Hepatocyte (in vitro differentiated cells): ENCODE measurements at regions not wholly inside any gene's neighbourhood (a gene's known extent, or its start where the extent isn't known, plus 50 kb on each side); places are given as distances from the start of the nearest gene placed in this dataset.

Experiments
- DNase-seq: peaks from one replicate; pipeline ENCODE4 v3.0.0-alpha.2; 2016; ENCODE audit warnings: low spot score
- H2AFZ ChIP-seq: fragments of 200-600 bp; sonication (generic); 2 replicates; pipeline ENCODE4 v1.6.0; 2016; ENCODE audit warnings: antibody characterized with exemption, mild to moderate bottlenecking
- H3K27ac ChIP-seq: fragments of 200-600 bp; sonication (generic); 2 replicates; pipeline ENCODE4 v1.5.1; 2016; ENCODE audit warnings: mild to moderate bottlenecking
- H3K27me3 ChIP-seq: fragments of 200-600 bp; sonication (generic); 2 replicates; pipeline ENCODE4 v1.6.1; 2016
- H3K36me3 ChIP-seq: fragments of 200-600 bp; sonication (generic); replicated peaks from 2 replicates; pipeline ENCODE4 v1.5.1; 2016; ENCODE audit warnings: low read depth; ENCODE audit not compliant: insufficient read depth
- H3K4me1 ChIP-seq: fragments of 200-600 bp; sonication (generic); 2 replicates; pipeline ENCODE4 v1.5.1; 2016; ENCODE audit warnings: mild to moderate bottlenecking, moderate library complexity; ENCODE audit not compliant: insufficient read depth
- H3K4me2 ChIP-seq: fragments of 200-600 bp; sonication (generic); 2 replicates; pipeline ENCODE4 v1.6.0; 2016
- H3K4me3 ChIP-seq: fragments of 200-600 bp; sonication (generic); 2 replicates; pipeline ENCODE4 v1.5.1; 2016; ENCODE audit warnings: mild to moderate bottlenecking
- H3K79me2 ChIP-seq: fragments of 200-600 bp; sonication (generic); 2 replicates; pipeline ENCODE4 v1.6.0; 2017; ENCODE audit warnings: mild to moderate bottlenecking
- H3K9me2 ChIP-seq: fragments of 200-600 bp; sonication (generic); replicated peaks from 2 replicates; pipeline ENCODE4 v1.6.0; 2017; ENCODE audit warnings: mild to moderate bottlenecking; ENCODE audit not compliant: insufficient read depth
- H3K9me3 ChIP-seq: fragments of 200-600 bp; sonication (generic); 2 replicates; pipeline ENCODE4 v1.5.1; 2016; ENCODE audit warnings: low read depth, mild to moderate bottlenecking
- H4K20me1 ChIP-seq: fragments of 200-600 bp; sonication (generic); 2 replicates; pipeline ENCODE4 v1.6.0; 2016; ENCODE audit warnings: mild to moderate bottlenecking; ENCODE audit not compliant: insufficient read depth, poor library complexity, severe bottlenecking
- EZH2 ChIP-seq: fragments of 200-600 bp; sonication (generic); IDR thresholded peaks from 2 replicates; pipeline ENCODE4 v1.6.1; 2016; ENCODE audit warnings: antibody characterized with exemption, mild to moderate bottlenecking, borderline replicate concordance
- EZH2phosphoT487 ChIP-seq: fragments of 200-600 bp; sonication (generic); IDR thresholded peaks from one replicate; pipeline ENCODE4 v1.6.1; 2018; ENCODE audit warnings: antibody characterized with exemption, mild to moderate bottlenecking, low read depth, moderate library complexity; ENCODE audit not compliant: unreplicated experiment, severe bottlenecking
- WGBS: methylation state at CpG from one replicate; pipeline ENCODE4 v1.1.6; 2016; ENCODE audit warnings: low lambda C conversion rate; ENCODE audit errors: missing lambda C conversion rate; 5-methylcytosine and 5-hydroxymethylcytosine counted together
- TF ChIP-seq, protein P1 (sequence below): fragments of 200-600 bp; sonication (generic); IDR thresholded peaks from 2 replicates; pipeline ENCODE4 v1.5.1; 2016; ENCODE audit warnings: antibody characterized with exemption, mild to moderate bottlenecking; ENCODE audit not compliant: poor library complexity

- Histone ChIP-seq H3K4me1 (peaks cover 11% of the 10 kb centered on the region), H3K9me2 (no peaks in the 10 kb centered on the region), H3K36me3 (no peaks in the 10 kb centered on the region), H3K4me3 (no peak overlapping the region), H4K20me1 (no peaks in the 10 kb centered on the region), H3K79me2 (no peaks in the 10 kb centered on the region), H3K27me3 (no peaks in the 10 kb centered on the region), H3K4me2 (no peak overlapping the region), H3K27ac (no peak overlapping the region), H3K9me3 (no peaks in the 10 kb centered on the region), H2AFZ (no peak overlapping the region)
- 75% methylated on average over 10 of the region's 10 CpGs for WGBS
- DNase-seq = no peak
- TF ChIP-seq, protein P1, sequence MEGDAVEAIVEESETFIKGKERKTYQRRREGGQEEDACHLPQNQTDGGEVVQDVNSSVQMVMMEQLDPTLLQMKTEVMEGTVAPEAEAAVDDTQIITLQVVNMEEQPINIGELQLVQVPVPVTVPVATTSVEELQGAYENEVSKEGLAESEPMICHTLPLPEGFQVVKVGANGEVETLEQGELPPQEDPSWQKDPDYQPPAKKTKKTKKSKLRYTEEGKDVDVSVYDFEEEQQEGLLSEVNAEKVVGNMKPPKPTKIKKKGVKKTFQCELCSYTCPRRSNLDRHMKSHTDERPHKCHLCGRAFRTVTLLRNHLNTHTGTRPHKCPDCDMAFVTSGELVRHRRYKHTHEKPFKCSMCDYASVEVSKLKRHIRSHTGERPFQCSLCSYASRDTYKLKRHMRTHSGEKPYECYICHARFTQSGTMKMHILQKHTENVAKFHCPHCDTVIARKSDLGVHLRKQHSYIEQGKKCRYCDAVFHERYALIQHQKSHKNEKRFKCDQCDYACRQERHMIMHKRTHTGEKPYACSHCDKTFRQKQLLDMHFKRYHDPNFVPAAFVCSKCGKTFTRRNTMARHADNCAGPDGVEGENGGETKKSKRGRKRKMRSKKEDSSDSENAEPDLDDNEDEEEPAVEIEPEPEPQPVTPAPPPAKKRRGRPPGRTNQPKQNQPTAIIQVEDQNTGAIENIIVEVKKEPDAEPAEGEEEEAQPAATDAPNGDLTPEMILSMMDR = no peak
- TF ChIP-seq EZH2phosphoT487 (no peak), EZH2 (no peak)
Observed at GRCh38 chr2:15812187-15812780, 128.1 kb upstream of the MYCN start.

GRCh38 chr2:15813481-15814266, 126.7 kb upstream of the MYCN start:
- H2AFZ ChIP-seq = no peak overlapping the region
- TF ChIP-seq, protein P1 = no peak
- no peak for TF ChIP-seq EZH2
- no peak for TF ChIP-seq EZH2phosphoT487
- H3K4me2 ChIP-seq = no peak overlapping the region
- WGBS = 94% methylated on average over 7 of the region's 7 CpGs
- H3K4me1 ChIP-seq = peaks cover 11% of the 10 kb centered on the region
- H3K27ac ChIP-seq = no peak overlapping the region
- no peak for DNase-seq
- H3K9me3 ChIP-seq = no peaks in the 10 kb centered on the region
- H3K79me2 ChIP-seq = no peaks in the 10 kb centered on the region
- H3K36me3 ChIP-seq = no peaks in the 10 kb centered on the region
- no peak overlapping the region for H3K4me3 ChIP-seq
- no peaks in the 10 kb centered on the region for H3K27me3 ChIP-seq
- no peaks in the 10 kb centered on the region for H3K9me2 ChIP-seq
- H4K20me1 ChIP-seq = no peaks in the 10 kb centered on the region

GRCh38 chr2:15814403-15814802, 125.9 kb upstream of the MYCN start:
- no peak overlapping the region for H2AFZ ChIP-seq
- H3K27me3 ChIP-seq = no peaks in the 10 kb centered on the region
- no peak for DNase-seq
- H4K20me1 ChIP-seq = no peaks in the 10 kb centered on the region
- 41% methylated on average over 8 of the region's 8 CpGs for WGBS
- H3K9me3 ChIP-seq = no peaks in the 10 kb centered on the region
- no peak overlapping the region for H3K27ac ChIP-seq
- H3K4me2 ChIP-seq = no peak overlapping the region
- peaks cover 11% of the 10 kb centered on the region for H3K4me1 ChIP-seq
- no peaks in the 10 kb centered on the region for H3K79me2 ChIP-seq
- no peak overlapping the region for H3K4me3 ChIP-seq
- no peaks in the 10 kb centered on the region for H3K9me2 ChIP-seq
- TF ChIP-seq EZH2phosphoT487 = no peak
- TF ChIP-seq EZH2 = no peak
- TF ChIP-seq, protein P1 = no peak
- no peaks in the 10 kb centered on the region for H3K36me3 ChIP-seq
